GM21723 (cell line): ENCODE measurements at regions not wholly inside any gene's neighbourhood (a gene's known extent, or its start where the extent isn't known, plus 50 kb on each side); places are given as distances from the start of the nearest gene placed in this dataset.

ENCODE experiments used
- ATAC-seq: cut with Tn5 transposase; IDR thresholded peaks from one replicate; pipeline ENCODE4 v1.9.1; 2021; ENCODE audit warnings: mild to moderate bottlenecking, moderate library complexity; ENCODE audit not compliant: unreplicated experiment

GRCh38 chr7:17016402-17017010 is 134.7 kb upstream of the AGR3 start:
- ATAC-seq = no peak

GRCh38 chr7:17019106-17019505 is 137.3 kb upstream of the AGR3 start:
- no peak for ATAC-seq

- no peak for ATAC-seq
These were observed 138.5 kb upstream of the AGR3 start for GRCh38 chr7:17020250-17020649.

- ATAC-seq = no peak
These were observed 139.4 kb upstream of the AGR3 start for GRCh38 chr7:17021205-17021604.

DNA sequence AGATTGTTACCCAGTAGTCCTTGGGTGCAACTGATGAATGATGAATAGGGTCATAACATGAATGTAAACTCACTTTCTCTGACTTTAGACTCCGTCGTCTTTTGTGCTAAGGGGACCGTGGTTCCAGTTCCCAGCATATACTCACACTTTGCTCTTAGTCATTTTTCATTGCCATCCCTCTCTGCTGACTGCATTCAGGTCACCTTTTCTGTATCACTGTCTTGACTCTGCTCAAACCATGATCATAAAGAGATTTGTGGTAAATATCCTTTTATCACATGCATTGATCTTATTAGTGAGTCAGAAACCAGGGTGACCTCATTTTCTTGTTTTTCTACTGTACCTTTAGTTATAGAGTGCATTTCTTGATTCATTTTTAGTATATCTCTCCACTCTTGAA is 141.1 kb upstream of the AGR3 start:
- peak; percentile 66 for ATAC-seq

- no peak for ATAC-seq
These were observed 144.5 kb upstream of the AGR3 start for GRCh38 chr7:17026269-17026668.

DNA sequence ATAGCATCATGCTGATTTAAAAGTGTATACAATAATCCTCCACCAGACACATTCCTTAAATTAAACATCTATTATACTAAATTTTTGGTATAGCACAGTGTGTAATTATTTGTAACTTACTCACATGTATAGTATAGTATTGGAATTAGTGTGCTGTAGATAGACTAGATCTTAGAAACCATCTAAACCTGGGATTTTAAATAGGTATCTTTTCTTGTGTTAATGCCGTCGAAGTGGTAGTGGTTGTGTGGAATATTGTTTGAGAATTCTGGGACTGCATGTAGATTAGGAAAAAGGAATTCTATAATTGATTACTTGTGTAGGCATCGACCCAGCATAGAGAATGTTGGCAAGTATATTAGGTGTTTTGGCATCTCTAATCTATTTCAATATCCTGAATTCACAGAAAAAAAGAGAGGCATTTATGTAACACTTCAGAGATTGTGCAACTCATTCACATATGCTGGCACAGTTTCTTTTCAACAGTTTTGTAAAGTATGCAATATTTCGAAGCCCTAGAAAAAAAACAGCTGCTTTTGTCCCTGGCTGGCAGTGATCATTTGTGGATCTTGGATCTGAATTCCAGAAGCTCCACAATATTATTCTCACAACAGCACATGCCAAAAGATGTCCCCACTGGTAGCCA is 145.5 kb upstream of the AGR3 start:
- no peak for ATAC-seq

DNA sequence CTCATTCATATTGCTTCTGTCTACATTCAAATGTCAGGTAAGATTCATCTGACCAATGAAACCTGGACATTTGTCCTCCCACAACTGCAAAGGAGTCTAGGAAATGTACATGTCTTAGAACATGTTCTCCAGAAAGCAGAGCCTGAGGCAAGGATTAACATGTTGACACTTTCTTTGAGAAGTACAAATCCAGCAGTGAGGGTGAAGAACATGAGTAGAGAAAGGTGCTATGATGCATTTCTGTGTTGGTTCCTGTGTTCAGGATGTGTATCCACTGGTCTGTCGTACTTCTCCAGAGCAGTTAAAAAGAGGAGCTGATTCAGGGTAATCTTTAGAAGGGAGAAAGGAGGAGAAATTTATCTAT is 146.0 kb upstream of the AGR3 start:
- ATAC-seq = no peak

DNA sequence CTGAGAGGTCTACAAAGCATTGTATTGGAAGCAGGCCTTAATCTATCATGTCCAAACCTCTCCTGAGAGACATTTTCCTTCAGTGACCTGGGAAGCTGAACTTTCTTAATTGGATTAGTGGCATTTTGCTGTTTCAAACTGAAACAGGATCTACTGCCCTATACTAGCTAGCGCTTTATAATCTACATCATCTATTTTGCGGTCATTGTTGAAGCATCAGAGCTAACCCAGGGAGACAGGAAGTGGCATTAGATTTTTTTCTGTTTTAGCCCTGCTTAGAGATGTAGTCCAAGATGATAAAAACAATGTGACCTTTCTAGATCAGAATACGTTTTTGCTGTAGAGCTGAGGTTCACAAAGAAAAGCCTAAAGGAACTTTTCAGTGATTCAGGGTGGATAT is 147.4 kb upstream of the AGR3 start:
- no peak for ATAC-seq

- no peak for ATAC-seq
These were observed 148.8 kb upstream of the AGR3 start for GRCh38 chr7:17030559-17030958.

DNA sequence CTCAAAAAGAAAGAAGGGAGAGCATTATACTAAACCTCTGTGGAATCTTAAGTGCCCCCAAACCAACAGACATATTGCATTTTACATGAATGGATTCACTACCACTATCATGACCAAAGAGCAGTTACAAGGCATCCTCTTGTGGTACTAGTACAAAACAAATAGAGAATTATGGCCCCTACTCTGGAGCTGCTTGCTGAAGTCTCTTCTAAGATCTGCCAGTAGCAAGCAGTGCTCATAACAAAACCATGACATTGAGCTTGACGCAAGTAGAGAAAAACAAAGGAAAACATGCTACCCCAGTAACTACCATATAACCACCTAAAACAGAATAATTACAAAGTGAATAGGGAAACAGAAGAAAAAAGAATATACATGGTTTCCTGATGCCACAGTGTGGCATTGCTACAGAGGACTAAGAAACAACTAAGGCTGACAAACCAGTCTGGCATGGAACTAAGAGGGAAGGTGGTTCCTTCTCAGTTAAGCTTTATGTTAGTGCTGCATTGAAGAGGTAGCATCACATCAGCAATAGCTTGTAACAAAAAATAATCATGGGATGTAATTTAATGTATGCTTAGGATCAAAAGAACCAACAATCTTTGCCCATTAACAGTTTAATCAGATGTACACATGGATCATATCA is 150.2 kb upstream of the AGR3 start:
- ATAC-seq = no peak

GRCh38 chr7:17033245-17033644 is 151.5 kb upstream of the AGR3 start:
- ATAC-seq = no peak

- ATAC-seq = no peak
These were observed 154.8 kb upstream of the AGR3 start for GRCh38 chr7:17036584-17036983.

DNA sequence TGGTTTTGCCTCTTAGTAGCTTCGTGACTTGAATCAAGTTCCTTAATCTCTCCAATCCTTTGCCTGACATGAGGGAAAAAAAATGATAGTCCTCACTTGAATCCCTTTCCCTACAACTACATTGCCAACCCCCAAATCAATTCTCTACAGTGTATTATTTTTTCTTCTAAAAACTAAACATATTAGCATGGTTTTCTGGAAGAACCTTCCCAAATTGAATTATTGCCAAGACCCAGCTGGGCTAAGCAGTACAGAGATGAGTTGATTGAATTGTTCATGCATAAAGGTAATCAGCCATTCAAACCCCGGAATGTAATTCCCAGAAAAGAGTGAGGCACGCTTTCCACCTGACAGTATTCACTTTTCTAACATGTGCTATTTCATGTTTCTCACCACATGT is 155.6 kb upstream of the AGR3 start:
- ATAC-seq = no peak

DNA sequence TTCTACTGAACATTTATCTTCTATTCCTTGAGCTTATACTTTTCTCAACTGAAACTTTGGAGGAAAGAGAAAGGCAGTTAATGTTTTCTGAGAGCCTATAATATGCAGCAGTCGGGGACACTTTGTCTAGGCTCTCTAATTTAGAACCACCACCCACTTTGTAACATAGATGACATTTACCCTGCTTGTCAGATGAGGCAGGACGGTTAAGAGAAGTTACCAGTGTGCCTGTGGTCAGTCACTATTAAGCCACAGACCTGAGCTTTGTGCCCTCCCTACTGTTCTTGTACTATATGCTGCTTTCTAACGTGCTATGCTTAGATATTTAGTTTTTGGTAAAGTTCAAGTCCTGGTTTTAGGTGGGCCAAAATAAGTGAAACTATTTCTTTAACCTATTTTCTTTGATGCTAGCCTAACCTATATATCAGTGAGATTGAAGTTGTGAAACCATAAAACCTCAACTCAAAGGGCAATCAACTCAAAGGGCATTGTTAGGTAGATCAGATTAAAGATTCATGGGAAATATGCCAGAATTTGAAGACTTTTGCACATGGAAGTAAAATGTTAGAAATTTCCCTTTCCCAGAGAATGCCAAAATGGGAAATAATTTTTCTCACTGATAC is 156.5 kb upstream of the AGR3 start:
- ATAC-seq = no peak

DNA sequence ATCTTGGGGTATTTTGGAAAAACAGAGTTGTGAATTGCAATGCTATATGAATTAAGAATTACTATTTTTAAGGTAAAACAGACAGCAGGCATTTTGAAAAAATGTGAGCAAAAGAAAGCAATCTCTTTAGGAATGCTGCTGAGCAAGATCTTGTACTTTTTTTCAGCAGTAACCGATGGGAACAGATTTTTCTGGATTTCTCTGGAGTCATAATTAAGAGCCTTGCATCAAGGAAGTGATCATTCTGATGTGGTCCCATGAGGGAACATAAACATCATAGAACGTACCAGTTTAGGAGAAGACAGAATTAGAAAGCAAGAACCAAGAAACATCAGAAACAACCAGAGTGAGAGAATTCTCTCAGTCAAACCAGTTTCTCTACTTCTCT is 157.0 kb upstream of the AGR3 start:
- no peak for ATAC-seq

DNA sequence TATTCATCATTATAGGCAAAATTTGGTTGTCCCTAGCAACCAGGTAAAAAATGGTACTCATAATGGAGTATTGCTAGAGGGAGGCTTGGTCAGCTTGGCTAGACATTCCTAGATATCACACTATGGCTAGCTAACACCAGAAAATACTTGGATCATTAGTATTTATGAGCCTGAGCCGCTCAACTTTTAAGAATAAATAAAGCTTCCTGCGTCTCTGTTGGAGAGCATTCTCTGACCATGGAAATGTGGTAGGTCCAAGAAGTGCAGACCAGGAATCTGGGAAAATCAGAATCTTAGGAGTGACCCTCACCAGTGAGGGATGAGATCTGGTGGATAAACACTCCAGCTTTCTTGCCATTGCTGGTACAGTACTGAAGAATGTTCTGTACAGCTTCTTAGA is 157.6 kb upstream of the AGR3 start:
- ATAC-seq = no peak

DNA sequence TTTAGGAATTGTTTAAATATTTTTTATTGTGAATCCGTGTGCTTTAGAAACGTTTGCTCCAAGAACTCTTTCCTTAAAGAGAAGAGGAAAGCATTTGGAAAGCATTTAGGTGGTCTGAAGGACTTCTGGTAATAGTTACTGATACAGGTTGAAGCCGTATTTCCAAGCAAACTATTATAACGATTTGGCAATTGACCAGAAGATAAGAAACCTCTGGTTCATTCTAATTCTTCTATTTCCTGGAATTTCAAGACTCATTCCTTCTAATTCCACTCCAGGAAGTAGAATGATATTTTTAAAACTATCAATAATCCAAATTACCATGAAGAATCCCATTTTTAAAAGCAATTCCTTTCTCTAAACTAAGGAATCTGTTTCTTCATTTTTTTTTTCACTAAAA is 158.9 kb upstream of the AGR3 start:
- ATAC-seq = no peak

DNA sequence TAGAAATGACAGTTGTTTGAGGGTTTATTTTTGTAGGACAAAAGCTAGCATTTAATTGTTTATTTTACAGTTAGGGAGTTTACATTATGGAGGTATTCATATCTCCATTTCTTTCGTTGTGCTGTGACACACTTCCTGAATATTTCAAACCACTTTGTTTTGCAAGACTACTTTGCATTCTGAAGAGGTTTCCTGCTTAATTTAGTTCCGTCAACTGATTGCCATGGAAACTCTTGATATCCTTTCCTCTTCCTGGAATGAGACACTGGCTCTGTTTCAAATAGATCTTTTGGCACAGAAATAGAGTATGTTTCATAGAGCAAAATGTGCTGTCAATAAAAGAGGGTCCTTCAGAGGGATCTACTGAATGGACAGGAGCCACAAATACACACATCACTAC is 159.5 kb upstream of the AGR3 start:
- ATAC-seq = no peak

DNA sequence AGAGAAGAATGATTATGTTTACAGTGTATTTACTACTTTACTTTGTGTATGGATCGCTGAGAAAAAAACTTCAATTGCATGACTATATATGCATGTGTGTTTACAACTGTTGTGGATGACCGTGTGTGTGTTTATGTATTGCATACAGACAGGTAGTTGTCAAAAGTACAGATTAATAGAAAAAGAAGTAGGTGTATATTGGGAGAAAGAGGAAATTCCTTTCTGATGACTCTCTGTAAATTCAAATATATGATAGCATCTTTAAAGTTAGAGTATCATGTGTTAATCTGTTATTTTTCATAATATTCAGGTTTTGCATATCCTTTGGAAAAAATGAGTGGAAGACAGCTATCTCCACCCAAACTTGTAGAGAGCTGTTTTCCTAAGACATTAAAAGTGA is 160.4 kb upstream of the AGR3 start:
- no peak for ATAC-seq

DNA sequence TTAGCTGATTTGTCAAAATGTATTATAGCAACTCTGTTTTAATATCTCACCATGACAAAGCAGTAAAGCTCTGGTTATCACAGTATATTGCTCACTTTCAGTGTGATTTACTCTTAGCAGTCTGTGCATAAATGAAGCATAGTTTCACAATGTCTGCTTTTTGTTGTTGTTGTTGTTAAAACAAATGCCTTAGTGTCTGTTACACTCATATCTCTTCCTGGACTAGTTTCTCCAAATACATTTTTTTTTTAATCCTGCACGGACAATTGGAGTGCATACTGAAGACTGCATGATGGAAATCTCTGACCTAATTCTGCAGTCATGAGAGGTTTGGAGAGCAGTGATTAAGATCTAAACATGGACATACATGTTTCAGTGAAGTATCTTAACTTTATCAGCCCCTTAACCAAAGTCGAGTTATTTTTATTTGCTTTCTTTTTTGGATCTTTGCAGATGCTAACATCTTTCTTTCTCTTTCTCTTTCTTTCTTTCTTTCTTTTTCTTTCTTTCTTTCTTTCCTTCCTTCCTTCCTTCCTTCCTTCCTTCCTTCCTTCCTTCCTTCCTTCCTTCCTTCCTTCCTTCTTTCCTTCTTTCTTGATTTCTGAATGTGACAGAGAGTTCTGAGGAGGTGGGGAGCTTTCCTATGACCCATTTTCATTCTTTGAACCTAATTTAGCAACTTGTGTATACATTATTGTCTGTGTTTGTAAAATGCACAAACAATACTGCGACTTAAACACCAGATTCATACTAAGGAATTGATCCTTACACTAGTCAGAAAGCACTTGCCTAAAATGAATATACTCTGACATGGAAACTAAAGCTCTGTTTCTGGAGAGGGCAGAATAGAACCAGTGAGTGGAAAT is 161.5 kb upstream of the AGR3 start:
- no peak for ATAC-seq
